ENCODE measurements at regions not wholly inside any gene's neighbourhood (a gene's known extent, or its start where the extent isn't known, plus 50 kb on each side); places are given as distances from the start of the nearest gene placed in this dataset.
A peak's percentile ranks its signal among the peaks of the same experiment; 100 is the strongest.

- TF ChIP-seq SPI1 (IDR thresholded peaks at IDR 0.05; ENCODE audit: borderline replicate concordance, low read depth) = no peak
- no peak for TF ChIP-seq POLR2AphosphoS5 (IDR thresholded peaks at IDR 0.05; ENCODE audit: low read depth)
- TF ChIP-seq, protein P1, sequence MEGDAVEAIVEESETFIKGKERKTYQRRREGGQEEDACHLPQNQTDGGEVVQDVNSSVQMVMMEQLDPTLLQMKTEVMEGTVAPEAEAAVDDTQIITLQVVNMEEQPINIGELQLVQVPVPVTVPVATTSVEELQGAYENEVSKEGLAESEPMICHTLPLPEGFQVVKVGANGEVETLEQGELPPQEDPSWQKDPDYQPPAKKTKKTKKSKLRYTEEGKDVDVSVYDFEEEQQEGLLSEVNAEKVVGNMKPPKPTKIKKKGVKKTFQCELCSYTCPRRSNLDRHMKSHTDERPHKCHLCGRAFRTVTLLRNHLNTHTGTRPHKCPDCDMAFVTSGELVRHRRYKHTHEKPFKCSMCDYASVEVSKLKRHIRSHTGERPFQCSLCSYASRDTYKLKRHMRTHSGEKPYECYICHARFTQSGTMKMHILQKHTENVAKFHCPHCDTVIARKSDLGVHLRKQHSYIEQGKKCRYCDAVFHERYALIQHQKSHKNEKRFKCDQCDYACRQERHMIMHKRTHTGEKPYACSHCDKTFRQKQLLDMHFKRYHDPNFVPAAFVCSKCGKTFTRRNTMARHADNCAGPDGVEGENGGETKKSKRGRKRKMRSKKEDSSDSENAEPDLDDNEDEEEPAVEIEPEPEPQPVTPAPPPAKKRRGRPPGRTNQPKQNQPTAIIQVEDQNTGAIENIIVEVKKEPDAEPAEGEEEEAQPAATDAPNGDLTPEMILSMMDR (IDR thresholded peaks at IDR 0.05; ENCODE audit: insufficient read depth, low read length) = no peak
- TF ChIP-seq GABPA (IDR thresholded peaks at IDR 0.05; ENCODE audit: low read depth) = no peak
- TF ChIP-seq, protein P2, sequence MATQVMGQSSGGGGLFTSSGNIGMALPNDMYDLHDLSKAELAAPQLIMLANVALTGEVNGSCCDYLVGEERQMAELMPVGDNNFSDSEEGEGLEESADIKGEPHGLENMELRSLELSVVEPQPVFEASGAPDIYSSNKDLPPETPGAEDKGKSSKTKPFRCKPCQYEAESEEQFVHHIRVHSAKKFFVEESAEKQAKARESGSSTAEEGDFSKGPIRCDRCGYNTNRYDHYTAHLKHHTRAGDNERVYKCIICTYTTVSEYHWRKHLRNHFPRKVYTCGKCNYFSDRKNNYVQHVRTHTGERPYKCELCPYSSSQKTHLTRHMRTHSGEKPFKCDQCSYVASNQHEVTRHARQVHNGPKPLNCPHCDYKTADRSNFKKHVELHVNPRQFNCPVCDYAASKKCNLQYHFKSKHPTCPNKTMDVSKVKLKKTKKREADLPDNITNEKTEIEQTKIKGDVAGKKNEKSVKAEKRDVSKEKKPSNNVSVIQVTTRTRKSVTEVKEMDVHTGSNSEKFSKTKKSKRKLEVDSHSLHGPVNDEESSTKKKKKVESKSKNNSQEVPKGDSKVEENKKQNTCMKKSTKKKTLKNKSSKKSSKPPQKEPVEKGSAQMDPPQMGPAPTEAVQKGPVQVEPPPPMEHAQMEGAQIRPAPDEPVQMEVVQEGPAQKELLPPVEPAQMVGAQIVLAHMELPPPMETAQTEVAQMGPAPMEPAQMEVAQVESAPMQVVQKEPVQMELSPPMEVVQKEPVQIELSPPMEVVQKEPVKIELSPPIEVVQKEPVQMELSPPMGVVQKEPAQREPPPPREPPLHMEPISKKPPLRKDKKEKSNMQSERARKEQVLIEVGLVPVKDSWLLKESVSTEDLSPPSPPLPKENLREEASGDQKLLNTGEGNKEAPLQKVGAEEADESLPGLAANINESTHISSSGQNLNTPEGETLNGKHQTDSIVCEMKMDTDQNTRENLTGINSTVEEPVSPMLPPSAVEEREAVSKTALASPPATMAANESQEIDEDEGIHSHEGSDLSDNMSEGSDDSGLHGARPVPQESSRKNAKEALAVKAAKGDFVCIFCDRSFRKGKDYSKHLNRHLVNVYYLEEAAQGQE (IDR thresholded peaks at IDR 0.05; ENCODE audit: insufficient replicate concordance, low read depth) = no peak
- Histone ChIP-seq H3K27me3 (ENCODE audit: insufficient read depth, poor library complexity, severe bottlenecking) (no peaks in the 10 kb centered on the region), H3K27ac (replicated peaks) (peak overlapping the region; percentile 59; the same call in 1 of the 2 replicates), H3K4me3 (replicated peaks; ENCODE audit: insufficient read depth, low read length) (no peak overlapping the region)
- no peak for DNase-seq (ENCODE audit: low read depth in 1 of 2, low spot score in 1 of 2)
These were observed 168.7 kb downstream of the GASK1B start for GRCh38 chr4:158004101-158004500.

GRCh38 chr4:158003212-158003611 lies 169.6 kb downstream of the GASK1B start:
- Histone ChIP-seq H3K4me3 (replicated peaks; ENCODE audit: insufficient read depth, low read length) (no peak overlapping the region), H3K27me3 (ENCODE audit: insufficient read depth, poor library complexity, severe bottlenecking) (no peaks in the 10 kb centered on the region), H3K27ac (replicated peaks) (peak overlapping the region; percentile 59)
- peak; percentile 59 to 65 for DNase-seq (ENCODE audit: low read depth in 1 of 2, low spot score in 1 of 2)
- TF ChIP-seq SPI1 (IDR thresholded peaks at IDR 0.05; ENCODE audit: borderline replicate concordance, low read depth) (peak; percentile 6; the same call in 1 of the 2 replicates), GABPA (IDR thresholded peaks at IDR 0.05; ENCODE audit: low read depth) (no peak)

DNA sequence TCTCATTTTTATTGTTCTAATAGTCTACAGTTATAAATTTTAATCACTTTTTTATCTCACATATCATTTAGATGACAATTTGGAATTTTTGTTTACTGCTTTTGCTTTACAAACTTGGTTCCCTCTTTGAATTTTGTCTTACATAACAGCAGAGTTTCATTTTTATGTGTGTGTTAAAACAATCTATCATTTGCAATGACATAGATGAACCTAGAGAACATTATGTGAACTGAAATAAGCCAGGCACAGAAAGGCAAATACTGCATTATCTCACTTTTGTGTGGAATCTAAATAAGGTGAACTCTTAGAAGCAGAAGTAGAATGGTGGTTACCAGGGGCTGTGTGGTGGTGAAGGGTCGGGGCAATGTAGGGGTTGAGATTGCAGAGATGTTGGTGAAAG lies 170.7 kb downstream of the GASK1B start:
- Histone ChIP-seq H3K27me3 (ENCODE audit: insufficient read depth, poor library complexity, severe bottlenecking) (no peaks in the 10 kb centered on the region), H3K4me3 (replicated peaks; ENCODE audit: insufficient read depth, low read length) (no peak overlapping the region), H3K27ac (replicated peaks) (peak overlapping the region; percentile 59)
- TF ChIP-seq, protein P2 (IDR thresholded peaks at IDR 0.05; ENCODE audit: insufficient replicate concordance, low read depth) = no peak
- TF ChIP-seq GABPA (IDR thresholded peaks at IDR 0.05; ENCODE audit: low read depth) (no peak), POLR2AphosphoS5 (IDR thresholded peaks at IDR 0.05; ENCODE audit: low read depth) (no peak), SPI1 (IDR thresholded peaks at IDR 0.05; ENCODE audit: borderline replicate concordance, low read depth) (no peak)
- TF ChIP-seq, protein P1 (IDR thresholded peaks at IDR 0.05; ENCODE audit: insufficient read depth, low read length) = no peak
- DNase-seq (ENCODE audit: low read depth in 1 of 2, low spot score in 1 of 2) = peak in 1 of 2 experiments; percentile 28

DNA sequence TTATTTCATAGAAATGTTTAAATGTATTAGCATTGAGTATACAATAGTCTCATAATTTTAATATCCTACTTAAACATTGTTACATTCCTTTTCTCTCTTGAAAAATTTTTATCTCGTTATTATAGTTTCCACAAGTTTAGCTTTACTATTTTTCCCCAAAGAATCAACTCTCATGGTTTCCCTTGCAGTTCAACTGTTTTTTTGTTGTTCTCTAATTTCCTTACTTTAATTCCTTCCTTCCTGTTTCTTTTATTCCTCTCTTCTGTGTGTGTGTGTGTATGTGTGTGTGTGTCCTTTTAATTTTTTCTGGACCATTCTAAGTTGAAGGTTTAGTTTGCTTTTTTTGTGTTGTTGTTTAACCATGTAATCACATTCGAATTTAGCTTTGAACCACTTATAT lies 171.1 kb downstream of the GASK1B start:
- TF ChIP-seq, protein P2 (IDR thresholded peaks at IDR 0.05; ENCODE audit: insufficient replicate concordance, low read depth) = no peak
- TF ChIP-seq, protein P1 (IDR thresholded peaks at IDR 0.05; ENCODE audit: insufficient read depth, low read length) = no peak
- no peak for TF ChIP-seq GABPA (IDR thresholded peaks at IDR 0.05; ENCODE audit: low read depth)
- TF ChIP-seq SPI1 (IDR thresholded peaks at IDR 0.05; ENCODE audit: borderline replicate concordance, low read depth) = no peak
- TF ChIP-seq POLR2AphosphoS5 (IDR thresholded peaks at IDR 0.05; ENCODE audit: low read depth) = no peak
- Histone ChIP-seq H3K27me3 (ENCODE audit: insufficient read depth, poor library complexity, severe bottlenecking) (no peaks in the 10 kb centered on the region), H3K4me3 (replicated peaks; ENCODE audit: insufficient read depth, low read length) (no peak overlapping the region), H3K27ac (replicated peaks) (peak overlapping the region; percentile 59)
- no peak for DNase-seq (ENCODE audit: low read depth in 1 of 2, low spot score in 1 of 2)

All from HL-60 (cell line).